Astrocyte of the spinal cord (primary cell): ENCODE measurements at regions not wholly inside any gene's neighbourhood (a gene's known extent, or its start where the extent isn't known, plus 50 kb on each side); places are given as distances from the start of the nearest gene placed in this dataset.

Experiments used
- DNase-seq: peaks from one replicate; pipeline ENCODE4 v3.0.0; 2011; ENCODE audit warnings: low read depth, low spot score
- H3K4me3 ChIP-seq: 2 replicates; pipeline ENCODE4 v1.5.1; 2011; ENCODE audit warnings: low read depth, mild to moderate bottlenecking, low read length, moderate library complexity
- in situ Hi-C: cut with HindIII; loops from 2 replicates; pipeline ENCODE4 v1.10.0; 2017; ENCODE audit warnings: low sequenced_read_pairs
- TF ChIP-seq, protein P1 (sequence below): IDR thresholded peaks from 2 replicates; pipeline ENCODE4 v1.5.1; 2012; ENCODE audit warnings: low read depth, mild to moderate bottlenecking, low read length, inconsistent platforms

DNA sequence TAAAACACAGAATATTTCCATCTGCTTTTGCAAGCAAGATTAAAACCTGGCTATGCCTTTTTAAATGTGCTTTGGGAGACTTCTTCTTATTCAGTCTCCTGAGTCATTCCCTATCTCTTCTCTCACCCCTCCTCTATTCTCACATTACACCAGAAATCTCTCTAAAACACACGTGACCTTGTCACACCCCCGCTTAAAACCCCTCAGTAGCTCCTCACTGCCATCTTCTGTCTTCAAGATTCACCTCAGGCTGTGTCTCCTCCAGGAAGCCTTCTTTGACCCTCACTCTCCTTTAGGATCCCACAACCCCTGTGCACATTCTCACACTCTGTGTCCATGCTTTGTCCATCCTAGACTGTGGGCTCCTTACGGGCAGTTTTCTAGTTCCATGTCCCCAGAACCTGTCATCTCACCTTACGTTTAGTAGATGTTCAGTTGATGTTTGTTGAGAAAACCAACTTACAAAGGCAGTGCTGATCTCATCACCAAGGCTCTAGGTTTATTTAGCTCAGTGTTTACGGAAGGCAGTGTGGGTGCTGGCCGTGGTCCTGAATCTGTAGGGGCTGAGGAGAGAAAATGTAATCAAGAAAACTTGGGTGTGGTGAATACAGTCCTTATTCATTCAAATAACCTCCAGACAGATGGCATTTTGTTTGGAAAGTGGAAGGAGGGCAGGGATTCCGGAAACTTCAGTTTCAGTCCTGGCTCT lies 143.5 kb downstream of the DMRTA2 start:
- no peak overlapping the region for H3K4me3 ChIP-seq
- peak; percentile 4 for DNase-seq
- in situ Hi-C loops: no loop called here
- TF ChIP-seq, protein P1, sequence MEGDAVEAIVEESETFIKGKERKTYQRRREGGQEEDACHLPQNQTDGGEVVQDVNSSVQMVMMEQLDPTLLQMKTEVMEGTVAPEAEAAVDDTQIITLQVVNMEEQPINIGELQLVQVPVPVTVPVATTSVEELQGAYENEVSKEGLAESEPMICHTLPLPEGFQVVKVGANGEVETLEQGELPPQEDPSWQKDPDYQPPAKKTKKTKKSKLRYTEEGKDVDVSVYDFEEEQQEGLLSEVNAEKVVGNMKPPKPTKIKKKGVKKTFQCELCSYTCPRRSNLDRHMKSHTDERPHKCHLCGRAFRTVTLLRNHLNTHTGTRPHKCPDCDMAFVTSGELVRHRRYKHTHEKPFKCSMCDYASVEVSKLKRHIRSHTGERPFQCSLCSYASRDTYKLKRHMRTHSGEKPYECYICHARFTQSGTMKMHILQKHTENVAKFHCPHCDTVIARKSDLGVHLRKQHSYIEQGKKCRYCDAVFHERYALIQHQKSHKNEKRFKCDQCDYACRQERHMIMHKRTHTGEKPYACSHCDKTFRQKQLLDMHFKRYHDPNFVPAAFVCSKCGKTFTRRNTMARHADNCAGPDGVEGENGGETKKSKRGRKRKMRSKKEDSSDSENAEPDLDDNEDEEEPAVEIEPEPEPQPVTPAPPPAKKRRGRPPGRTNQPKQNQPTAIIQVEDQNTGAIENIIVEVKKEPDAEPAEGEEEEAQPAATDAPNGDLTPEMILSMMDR: no peak

DNA sequence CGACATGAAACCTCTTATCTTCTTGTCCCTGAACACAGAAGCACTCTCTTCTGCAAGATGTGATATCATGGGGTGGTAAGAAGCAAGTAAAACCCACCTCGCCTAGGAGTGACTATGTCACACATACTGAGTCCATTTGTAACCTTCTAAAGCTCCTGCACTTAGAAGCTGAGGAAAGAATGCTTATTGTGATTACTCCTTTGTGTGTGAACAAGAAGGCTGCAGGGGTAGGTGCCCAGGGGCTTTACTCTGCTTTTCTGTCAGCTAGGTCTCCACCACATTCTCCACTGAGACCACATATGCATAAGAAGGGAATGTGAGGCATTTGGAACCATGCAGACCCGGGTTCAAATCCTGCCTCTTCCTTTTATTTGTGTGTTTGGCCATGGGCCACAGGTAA lies 144.3 kb downstream of the DMRTA2 start:
- TF ChIP-seq, protein P1: no peak
- no peak for DNase-seq
- no peak overlapping the region for H3K4me3 ChIP-seq
- in situ Hi-C loops: no loop called here

DNA sequence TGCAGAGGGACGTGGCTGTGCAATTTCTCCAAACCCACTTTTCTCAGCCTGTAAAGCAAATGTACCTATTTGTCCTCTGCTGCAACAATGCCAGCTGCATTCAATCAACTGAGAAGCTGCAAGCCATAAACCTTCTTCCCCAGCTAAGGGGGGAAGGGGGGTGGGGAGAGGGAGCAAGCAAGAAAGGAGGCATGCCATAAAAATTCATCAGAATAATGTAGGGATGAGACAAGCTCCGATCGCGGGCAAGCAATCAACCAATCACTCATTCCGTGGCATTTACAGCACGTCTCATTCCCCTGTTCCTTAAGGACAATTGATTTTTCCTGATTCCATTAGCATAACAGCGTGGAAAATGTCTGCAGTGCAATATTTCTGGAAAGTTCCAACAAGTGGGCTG lies 144.8 kb downstream of the DMRTA2 start:
- DNase-seq: no peak
- TF ChIP-seq, protein P1: no peak
- H3K4me3 ChIP-seq: no peak overlapping the region
- in situ Hi-C loops: no loop called here

DNA sequence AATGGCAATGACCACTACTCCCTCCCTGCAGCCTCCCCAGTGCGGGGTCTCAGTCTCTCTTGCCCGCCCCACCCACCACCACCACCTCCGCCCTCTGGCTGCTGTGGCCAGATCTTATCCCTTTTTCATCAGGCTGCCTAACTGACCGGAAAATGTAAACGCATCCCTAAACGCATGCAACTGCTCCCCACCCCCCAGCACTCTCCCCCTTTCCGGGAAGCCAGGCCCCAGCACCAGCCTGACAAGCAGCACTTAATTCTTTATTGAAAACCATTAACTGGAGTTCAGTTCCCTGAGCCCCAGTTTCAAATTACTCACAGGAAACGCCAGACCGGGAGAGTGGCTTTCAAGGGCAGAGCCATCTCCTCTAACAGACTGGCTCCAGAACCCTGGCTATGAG lies 147.7 kb downstream of the DMRTA2 start:
- in situ Hi-C loops: no loop called here
- H3K4me3 ChIP-seq: no peak overlapping the region
- DNase-seq: no peak
- TF ChIP-seq, protein P1: no peak

DNA sequence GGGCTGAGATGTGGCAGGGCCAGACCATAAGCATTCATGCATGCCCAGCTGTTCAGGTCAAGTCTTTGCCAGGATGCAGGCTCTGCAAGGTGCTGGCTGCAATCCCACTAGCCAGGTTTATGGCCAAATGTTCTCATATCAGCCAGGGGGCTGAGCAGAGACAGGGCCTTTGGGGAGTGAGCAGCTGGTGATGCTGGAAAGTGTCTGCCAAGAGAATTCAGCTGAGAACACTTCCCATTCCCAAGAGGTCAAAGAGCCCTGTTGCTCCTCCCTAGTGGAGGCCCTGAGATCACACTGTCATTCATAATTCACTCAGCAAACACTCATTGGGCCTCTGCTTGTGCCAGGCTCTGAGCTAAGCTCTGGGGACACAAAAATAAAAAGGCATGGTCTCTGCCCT lies 150.3 kb downstream of the DMRTA2 start:
- in situ Hi-C loops: no loop called here
- DNase-seq: no peak
- TF ChIP-seq, protein P1: no peak

DNA sequence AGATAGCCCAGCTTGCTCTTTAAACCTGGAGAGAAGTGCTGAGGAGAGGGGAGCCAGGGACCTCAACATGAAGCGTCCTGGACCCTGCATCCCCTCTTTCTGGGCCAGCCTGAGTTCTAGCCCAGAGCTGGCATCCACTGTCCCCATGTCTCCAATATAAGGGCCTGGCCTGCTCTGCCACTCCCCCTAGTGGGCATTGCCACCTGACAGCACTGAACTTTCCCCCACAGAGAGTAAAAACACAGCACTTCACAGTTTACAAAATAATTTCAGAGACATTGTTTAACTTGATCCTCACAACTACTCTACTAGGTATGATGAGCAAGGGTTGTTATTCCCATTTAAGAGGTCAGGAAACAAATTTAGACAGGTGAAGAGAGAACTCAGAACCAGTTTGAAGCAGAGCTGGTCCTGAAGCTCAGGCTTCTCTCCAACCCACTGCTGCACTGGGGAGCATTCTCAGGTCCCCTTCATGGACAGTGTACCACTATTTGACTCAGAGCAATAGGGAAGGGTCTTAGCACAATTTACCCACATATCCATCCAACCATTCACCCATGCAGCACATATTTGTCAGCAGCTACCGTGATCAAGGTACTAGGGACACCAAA lies 151.2 kb downstream of the DMRTA2 start:
- no peak overlapping the region for H3K4me3 ChIP-seq
- in situ Hi-C loops: no loop called here
- TF ChIP-seq, protein P1: peak; percentile 69
- DNase-seq: no peak

More for the DNA sequence above, 150.3 kb downstream of the DMRTA2 start:
- no peak overlapping the region for H3K4me3 ChIP-seq
